GM12865 (cell line): ENCODE measurements at regions not wholly inside any gene's neighbourhood (a gene's known extent, or its start where the extent isn't known, plus 50 kb on each side); places are given as distances from the start of the nearest gene placed in this dataset.

Source experiments
- DNase-seq: peaks from one replicate; pipeline ENCODE4 v3.0.0; 2010; ENCODE audit warnings: low read depth
- H3K4me3 ChIP-seq: 2 replicates; pipeline ENCODE4 v1.5.1; 2011; ENCODE audit warnings: mild to moderate bottlenecking, low read depth, low read length, control low read depth
- CTCF ChIP-seq: IDR thresholded peaks from 2 replicates; pipeline ENCODE4 v1.5.1; 2011; ENCODE audit warnings: low read length, control low read depth, low read depth, inconsistent platforms; ENCODE audit not compliant: insufficient read depth; ENCODE audit errors: missing control alignments

- no peak for DNase-seq
- no peak for TF ChIP-seq CTCF
- H3K4me3 ChIP-seq = no peak overlapping the region
These were observed 609.5 kb upstream of the FAM241A start for GRCh38 chr4:111535792-111536191.

DNA sequence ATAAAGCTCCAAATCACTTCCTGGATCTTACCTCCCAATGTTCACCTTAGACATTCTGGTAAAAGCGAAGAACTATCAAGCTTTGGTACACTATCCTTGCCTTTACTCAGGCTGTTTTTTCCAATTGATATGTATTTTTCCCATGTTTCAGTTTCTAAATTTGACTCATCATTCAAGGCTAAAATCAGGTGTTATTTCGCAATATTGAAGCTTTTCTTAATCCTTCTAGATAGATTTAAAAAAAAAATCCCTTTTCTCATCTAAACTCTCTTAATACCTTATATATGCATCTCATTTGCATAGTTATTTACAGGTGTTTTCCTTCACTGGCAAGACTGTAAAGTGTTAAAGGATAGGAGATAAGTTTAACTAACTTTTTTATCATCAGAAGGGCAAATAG, 608.1 kb upstream of the FAM241A start:
- DNase-seq = no peak
- TF ChIP-seq CTCF = no peak
- no peak overlapping the region for H3K4me3 ChIP-seq

DNA sequence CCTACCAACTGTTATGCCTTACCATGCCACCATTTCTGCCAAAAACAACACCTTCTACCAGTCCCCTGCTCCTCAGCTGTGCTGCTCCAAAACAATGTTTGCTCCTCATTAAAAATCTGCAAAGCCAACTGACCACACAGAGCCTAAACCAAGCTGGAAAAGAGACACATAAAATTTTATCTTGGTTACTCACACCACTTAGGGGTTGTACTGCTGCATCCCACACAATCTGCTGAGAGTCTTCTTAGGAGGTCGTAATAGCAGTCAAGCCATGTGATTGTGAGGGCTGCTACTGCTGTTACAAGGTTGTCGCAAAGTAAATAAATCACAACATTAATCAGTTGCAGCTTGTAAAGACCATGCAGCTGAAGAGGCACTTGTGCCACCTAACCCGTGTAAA, 607.4 kb upstream of the FAM241A start:
- TF ChIP-seq CTCF = no peak
- DNase-seq = no peak

DNA sequence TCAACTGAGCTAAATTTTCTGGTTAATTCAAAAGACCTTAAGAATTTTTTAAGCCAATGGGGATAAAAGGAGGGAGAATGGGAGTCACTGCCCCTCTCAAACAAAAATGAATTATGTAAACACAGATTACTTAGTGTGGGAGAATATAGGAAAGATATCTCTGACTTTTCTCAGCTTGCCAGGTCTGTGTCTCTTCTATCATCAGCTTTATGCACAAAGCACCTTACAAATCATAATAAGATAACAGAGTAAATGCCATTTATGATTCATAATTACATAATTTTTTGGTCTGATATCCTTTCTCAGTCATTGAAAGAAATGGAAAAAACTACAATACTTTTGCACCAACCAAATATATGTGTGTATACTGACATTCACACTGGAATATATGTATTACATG, 604.6 kb upstream of the FAM241A start:
- TF ChIP-seq CTCF = no peak
- H3K4me3 ChIP-seq = no peak overlapping the region
- DNase-seq = no peak

More for the DNA sequence above, 607.4 kb upstream of the FAM241A start:
- no peak overlapping the region for H3K4me3 ChIP-seq

GRCh38 chr4:111542056-111542455, 603.2 kb upstream of the FAM241A start:
- H3K4me3 ChIP-seq = no peak overlapping the region
- no peak for DNase-seq
- no peak for TF ChIP-seq CTCF

DNA sequence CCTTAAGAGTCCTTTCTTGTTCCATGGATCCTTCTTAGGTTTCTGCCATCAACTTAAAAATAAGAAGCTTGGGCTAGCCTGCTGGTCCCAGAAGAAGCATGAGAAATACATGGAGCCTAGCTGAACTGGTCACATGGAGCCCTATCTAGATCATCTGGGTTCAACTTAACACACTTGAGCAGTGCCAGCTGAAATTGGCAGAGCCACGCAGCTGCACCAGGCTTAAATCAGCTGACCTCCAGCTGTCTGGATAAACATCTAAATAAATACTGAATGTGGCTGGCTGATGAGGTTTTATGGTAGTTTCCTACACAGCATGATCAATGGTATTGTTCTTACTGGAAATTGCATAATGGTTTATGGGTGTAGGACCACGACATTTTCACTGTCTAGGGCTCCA, 598.4 kb upstream of the FAM241A start:
- no peak for TF ChIP-seq CTCF
- no peak for DNase-seq
- H3K4me3 ChIP-seq = no peak overlapping the region

DNA sequence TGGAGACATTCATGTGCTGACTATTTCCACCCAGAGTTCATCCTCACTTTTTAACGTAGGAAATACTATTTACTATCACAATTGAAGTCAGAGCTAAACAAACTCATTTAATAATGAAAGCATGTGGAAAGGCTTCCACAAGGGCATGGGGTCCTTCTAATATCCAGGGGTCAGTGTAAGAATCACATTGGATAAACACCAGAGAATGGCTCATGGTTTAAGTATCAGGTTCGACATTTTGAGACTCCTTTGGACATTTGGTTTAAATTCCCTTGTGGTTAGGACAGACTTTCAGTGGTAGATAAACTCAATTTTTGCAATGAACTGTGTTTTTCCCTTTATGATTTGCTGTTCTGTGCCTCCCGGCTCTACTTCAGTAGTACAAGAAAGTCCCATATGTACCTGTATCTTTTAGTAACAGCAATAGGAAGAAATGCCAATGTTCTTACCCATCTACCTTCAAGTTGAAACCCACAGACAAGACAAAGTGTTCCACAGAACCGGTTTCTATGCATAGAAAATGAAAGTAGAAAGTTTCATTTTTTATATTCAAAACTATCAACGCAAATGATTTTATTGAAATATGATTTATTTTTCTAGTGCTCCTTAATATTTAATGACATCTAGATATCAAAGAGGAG, 589.0 kb upstream of the FAM241A start:
- TF ChIP-seq CTCF = no peak
- no peak overlapping the region for H3K4me3 ChIP-seq

More for the DNA sequence above, 589.0 kb upstream of the FAM241A start:
- DNase-seq = no peak
